Caco-2 (cell line): ENCODE measurements at regions not wholly inside any gene's neighbourhood (a gene's known extent, or its start where the extent isn't known, plus 50 kb on each side); places are given as distances from the start of the nearest gene placed in this dataset.
A peak's percentile ranks its signal among the peaks of the same experiment; 100 is the strongest.

Source experiments
- BruUV-seq: library from RNA; stranded (reverse); fragments of 400-500 nt; replicated peaks from 2 replicates; lab custom pipeline; 2021; lab: Mats Ljungman, UMichigan
- CTCF ChIA-PET: fragments of 300-600 bp; sonication (Branson Sonifier 250); formaldehyde crosslinking; loops from one replicate; lab custom pipeline; 2022; ENCODE audit warnings: antibody characterized with exemption; lab: Charles Lee
- POLR2A ChIA-PET: fragments of 300-600 bp; sonication (Branson Sonifier 250); formaldehyde crosslinking; loops from one replicate; lab custom pipeline; 2022; ENCODE audit warnings: antibody characterized with exemption; lab: Charles Lee
- DNase-seq, 2 experiments: peaks; one replicate each; pipeline versions ENCODE4 v3.0.0 to v3.0.0-alpha.2; 2020 to 2022
- H3K27me3 ChIP-seq: replicated peaks from 2 replicates; pipeline ENCODE4 v1.6.0; 2011; ENCODE audit warnings: low read length; ENCODE audit not compliant: control insufficient read depth, insufficient read depth
- H3K36me3 ChIP-seq: 2 replicates; pipeline ENCODE4 v1.5.1; 2011; ENCODE audit warnings: low read length; ENCODE audit not compliant: control insufficient read depth, insufficient read depth
- H3K4me1 ChIP-seq: fragments of 250-450 bp; sonication (Bioruptor Pico); 2 replicates; pipeline ENCODE4 v1.5.1; 2020; ENCODE audit warnings: mild to moderate bottlenecking
- H3K4me3 ChIP-seq: 2 replicates; pipeline ENCODE4 v1.5.1; 2011; ENCODE audit warnings: low read depth, mild to moderate bottlenecking, control low read depth, low read length
- H3K9me3 ChIP-seq: fragments of 250-450 bp; sonication (Bioruptor Pico); 2 replicates; pipeline ENCODE4 v1.5.1; 2020; ENCODE audit warnings: mild to moderate bottlenecking, moderate library complexity
- H3K27ac Mint-ChIP-seq: one replicate; pipeline ENCODE4 v1.8.0; 2022; ENCODE audit warnings: mixed read lengths; ENCODE audit not compliant: unreplicated experiment
- H3K27me3 Mint-ChIP-seq: one replicate; pipeline ENCODE4 v1.8.0; 2022; ENCODE audit warnings: mixed read lengths; ENCODE audit not compliant: insufficient read depth, unreplicated experiment
- H3K36me3 Mint-ChIP-seq: one replicate; pipeline ENCODE4 v1.8.0; 2022; ENCODE audit warnings: mild to moderate bottlenecking, mixed read lengths; ENCODE audit not compliant: insufficient read depth, unreplicated experiment
- H3K4me1 Mint-ChIP-seq: one replicate; pipeline ENCODE4 v1.8.0; 2022; ENCODE audit warnings: low read depth, mixed read lengths; ENCODE audit not compliant: unreplicated experiment
- H3K4me3 Mint-ChIP-seq: one replicate; pipeline ENCODE4 v1.8.0; 2022; ENCODE audit warnings: mild to moderate bottlenecking, moderate library complexity, mixed read lengths; ENCODE audit not compliant: unreplicated experiment
- H3K9me3 Mint-ChIP-seq: one replicate; pipeline ENCODE4 v1.8.0; 2022; ENCODE audit warnings: mixed read lengths; ENCODE audit not compliant: unreplicated experiment
- intact Hi-C: fragments of 100-400 bp; cut with micrococcal nuclease; formaldehyde crosslinking; loops from one replicate; pipeline ENCODE4 v1.10.0; 2022; ENCODE audit not compliant: unreplicated experiment
- TF ChIP-seq, protein P1 (sequence below), 2 experiments: fragments of 200-600 bp in 1 of 2; IDR thresholded peaks; 1 replicate in 1 of 2; 2 replicates in 1 of 2; pipeline versions ENCODE4 v1.5.1 to v1.8.0; 2011 to 2022; ENCODE audit warnings: antibody characterized with exemption in 1 of 2, control low read depth in 1 of 2, inconsistent platforms in 1 of 2, low read depth in 1 of 2, low read length in 1 of 2, mild to moderate bottlenecking in 1 of 2, moderate library complexity in 1 of 2; ENCODE audit not compliant: insufficient read depth in 1 of 2, severe bottlenecking in 1 of 2, unreplicated experiment in 1 of 2

DNA sequence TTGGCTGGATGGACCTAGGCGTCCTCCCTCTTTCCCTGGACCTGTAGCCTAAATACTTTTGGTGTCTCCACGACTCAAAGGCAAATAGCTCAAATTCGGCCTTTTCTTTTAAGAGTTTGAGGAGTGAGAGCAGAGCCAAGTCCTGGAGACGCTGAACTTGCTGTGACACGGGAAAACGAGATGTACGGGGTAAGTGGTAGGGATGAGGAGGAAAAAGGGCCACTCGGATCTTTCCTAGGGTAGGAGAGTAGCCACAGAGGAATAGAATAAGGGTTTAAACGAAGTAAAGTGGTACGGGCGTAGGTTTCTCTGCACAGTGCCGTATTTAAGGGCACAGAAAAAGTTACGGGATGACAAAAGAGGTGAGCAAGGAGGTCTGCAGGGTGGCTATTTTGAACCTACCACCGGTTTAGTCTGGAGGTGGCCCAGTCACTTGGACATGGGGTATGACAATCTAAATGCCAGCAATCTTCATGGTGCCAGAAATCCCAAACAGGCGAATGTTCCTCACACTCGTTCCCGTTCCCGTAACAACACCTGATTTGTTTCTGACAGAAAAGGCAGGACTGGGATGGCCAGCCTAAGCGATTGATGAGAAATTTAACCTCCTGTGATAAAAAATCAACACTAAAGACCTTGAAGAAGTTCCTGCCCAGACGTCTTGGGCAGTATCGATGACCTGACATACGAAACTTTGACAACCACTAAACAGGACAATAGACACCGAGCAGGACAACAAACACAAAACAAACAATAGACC is 149.3 kb downstream of the TRIM27 start:
- POLR2A ChIA-PET = no interaction called here

DNA sequence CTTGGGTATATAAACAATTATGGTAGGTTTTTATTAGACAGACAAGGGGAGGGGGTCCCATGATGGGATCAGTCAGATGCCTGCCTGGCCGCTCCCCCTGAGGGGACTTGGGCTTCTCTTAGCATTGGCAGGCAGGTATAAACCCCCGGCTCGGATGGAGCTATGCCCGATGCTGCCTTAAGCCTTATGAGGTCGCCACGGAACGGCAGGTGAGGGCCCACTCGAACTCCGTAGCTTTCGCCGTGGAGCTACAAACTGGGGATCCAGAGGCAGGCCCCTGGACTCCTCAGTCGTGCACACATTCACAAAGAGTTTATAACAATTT is 148.8 kb downstream of the TRIM27 start:
- ChIA-PET POLR2A (no interaction called here), CTCF (no interaction called here)
- Histone ChIP-seq H3K4me3 (no peak overlapping the region), H3K4me1 (peaks cover 8% of the 10 kb centered on the region; the same call in 1 of the 2 replicates), H3K9me3 (no peaks in the 10 kb centered on the region), H3K27me3 (no peaks in the 10 kb centered on the region), H3K36me3 (no peaks in the 10 kb centered on the region)
- no peaks in the 10 kb centered on the region for H3K36me3 Mint-ChIP-seq
- no peak overlapping the region for H3K4me3 Mint-ChIP-seq
- BruUV-seq = no TSS peak
- no peaks in the 10 kb centered on the region for H3K9me3 Mint-ChIP-seq
- no peak overlapping the region for H3K27ac Mint-ChIP-seq
- H3K4me1 Mint-ChIP-seq = peaks cover 14% of the 10 kb centered on the region
- DNase-seq = no peak
- intact Hi-C loops = no loop called here
- TF ChIP-seq, protein P1, sequence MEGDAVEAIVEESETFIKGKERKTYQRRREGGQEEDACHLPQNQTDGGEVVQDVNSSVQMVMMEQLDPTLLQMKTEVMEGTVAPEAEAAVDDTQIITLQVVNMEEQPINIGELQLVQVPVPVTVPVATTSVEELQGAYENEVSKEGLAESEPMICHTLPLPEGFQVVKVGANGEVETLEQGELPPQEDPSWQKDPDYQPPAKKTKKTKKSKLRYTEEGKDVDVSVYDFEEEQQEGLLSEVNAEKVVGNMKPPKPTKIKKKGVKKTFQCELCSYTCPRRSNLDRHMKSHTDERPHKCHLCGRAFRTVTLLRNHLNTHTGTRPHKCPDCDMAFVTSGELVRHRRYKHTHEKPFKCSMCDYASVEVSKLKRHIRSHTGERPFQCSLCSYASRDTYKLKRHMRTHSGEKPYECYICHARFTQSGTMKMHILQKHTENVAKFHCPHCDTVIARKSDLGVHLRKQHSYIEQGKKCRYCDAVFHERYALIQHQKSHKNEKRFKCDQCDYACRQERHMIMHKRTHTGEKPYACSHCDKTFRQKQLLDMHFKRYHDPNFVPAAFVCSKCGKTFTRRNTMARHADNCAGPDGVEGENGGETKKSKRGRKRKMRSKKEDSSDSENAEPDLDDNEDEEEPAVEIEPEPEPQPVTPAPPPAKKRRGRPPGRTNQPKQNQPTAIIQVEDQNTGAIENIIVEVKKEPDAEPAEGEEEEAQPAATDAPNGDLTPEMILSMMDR (IDR thresholded peaks at IDR 0.05; ENCODE audit: insufficient read depth in 1 of 2, low read depth in 1 of 2, low read length in 1 of 2, severe bottlenecking in 1 of 2, unreplicated experiment in 1 of 2) = no peak
- no peaks in the 10 kb centered on the region for H3K27me3 Mint-ChIP-seq

More for the DNA sequence above, 149.3 kb downstream of the TRIM27 start:
- Histone ChIP-seq H3K4me1 (peaks cover 8% of the 10 kb centered on the region; the same call in 1 of the 2 replicates), H3K27me3 (no peaks in the 10 kb centered on the region), H3K4me3 (no peak overlapping the region), H3K9me3 (no peaks in the 10 kb centered on the region), H3K36me3 (no peaks in the 10 kb centered on the region)
- H3K9me3 Mint-ChIP-seq = no peaks in the 10 kb centered on the region
- no TSS peak for BruUV-seq
- no peak overlapping the region for H3K27ac Mint-ChIP-seq
- CTCF ChIA-PET = no interaction called here
- intact Hi-C loops = no loop called here
- peaks cover 14% of the 10 kb centered on the region for H3K4me1 Mint-ChIP-seq
- no peaks in the 10 kb centered on the region for H3K36me3 Mint-ChIP-seq
- no peaks in the 10 kb centered on the region for H3K27me3 Mint-ChIP-seq
- DNase-seq = no peak
- TF ChIP-seq, protein P1 (IDR thresholded peaks at IDR 0.05; ENCODE audit: insufficient read depth in 1 of 2, low read depth in 1 of 2, low read length in 1 of 2, severe bottlenecking in 1 of 2, unreplicated experiment in 1 of 2) = no peak
- no peak overlapping the region for H3K4me3 Mint-ChIP-seq

DNA sequence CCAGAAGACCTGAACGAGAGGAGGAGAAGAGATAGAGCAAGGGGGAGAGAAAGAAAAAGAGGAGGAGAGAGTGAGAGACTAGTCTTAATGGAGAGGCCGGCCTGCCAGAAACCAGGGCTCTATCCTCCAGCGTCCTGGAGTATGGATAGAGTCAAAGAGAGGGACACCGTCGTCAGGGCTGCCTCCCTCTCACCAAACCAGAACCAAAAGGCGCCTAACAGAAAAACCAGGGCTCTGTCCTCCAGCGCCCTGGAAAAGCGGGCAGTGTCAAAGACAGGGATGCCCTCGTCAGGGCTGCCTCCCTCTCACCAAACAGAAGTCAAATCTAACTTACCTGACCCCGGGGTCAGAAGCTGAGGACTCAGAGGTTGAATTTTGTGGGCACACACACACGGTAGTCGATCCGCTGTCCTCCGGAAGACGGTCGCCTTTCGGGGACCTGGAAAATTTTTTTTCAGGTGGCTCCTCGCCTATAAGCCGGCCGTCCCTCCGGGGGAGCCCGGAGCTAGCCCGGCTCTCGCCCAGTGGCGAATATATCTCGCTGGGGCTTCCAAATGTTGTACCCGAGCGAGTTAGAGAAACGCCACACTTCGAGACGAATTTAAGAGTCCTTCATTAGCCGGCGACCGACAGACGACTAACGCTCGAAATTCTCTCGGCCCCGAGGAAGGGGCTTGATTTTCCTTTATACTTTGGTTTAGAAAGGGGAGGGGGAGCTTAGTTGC is 148.2 kb downstream of the TRIM27 start:
- H3K36me3 Mint-ChIP-seq = no peaks in the 10 kb centered on the region
- H3K4me1 ChIP-seq = peaks cover 8% of the 10 kb centered on the region; the same call in 1 of the 2 replicates
- no peaks in the 10 kb centered on the region for H3K9me3 ChIP-seq
- no peaks in the 10 kb centered on the region for H3K36me3 ChIP-seq
- H3K4me3 ChIP-seq = no peak overlapping the region
- CTCF ChIA-PET = interaction anchor here (0.6 kb wide), 1 partner anchor 15 kb away, joined by 3 read pairs; no protein-coding TSS in a partner anchor
- POLR2A ChIA-PET = interaction anchor here (0.8 kb wide), 1 partner anchor 88 kb away, joined by 3 read pairs; no protein-coding TSS in a partner anchor
- DNase-seq = no peak
- no TSS peak for BruUV-seq
- peak overlapping the region; percentile 57 for H3K4me3 Mint-ChIP-seq
- H3K27ac Mint-ChIP-seq = no peak overlapping the region
- no peaks in the 10 kb centered on the region for H3K27me3 ChIP-seq
- H3K4me1 Mint-ChIP-seq = peaks cover 14% of the 10 kb centered on the region
- intact Hi-C loops = no loop called here
- TF ChIP-seq, protein P1 (IDR thresholded peaks at IDR 0.05; ENCODE audit: insufficient read depth in 1 of 2, low read depth in 1 of 2, low read length in 1 of 2, severe bottlenecking in 1 of 2, unreplicated experiment in 1 of 2) = no peak
- no peaks in the 10 kb centered on the region for H3K27me3 Mint-ChIP-seq
- H3K9me3 Mint-ChIP-seq = no peaks in the 10 kb centered on the region
